Activated T-cell treated with anti-CD3 and anti-CD28 coated beads, Interleukin-2, amount 50 U/mL, for 48 hours (primary cell): ENCODE measurements at regions not wholly inside any gene's neighbourhood (a gene's known extent, or its start where the extent isn't known, plus 50 kb on each side); places are given as distances from the start of the nearest gene placed in this dataset.
"Not testable (repeated sequence)": the region's sequence is repeated elsewhere in the genome, so short reads cannot be mapped to it uniquely, and the experiment has no call there.

ENCODE experiments used
- DNase-seq, 2 experiments: peaks; one replicate each; pipeline ENCODE4 v3.0.0-alpha.2; 2020

DNA sequence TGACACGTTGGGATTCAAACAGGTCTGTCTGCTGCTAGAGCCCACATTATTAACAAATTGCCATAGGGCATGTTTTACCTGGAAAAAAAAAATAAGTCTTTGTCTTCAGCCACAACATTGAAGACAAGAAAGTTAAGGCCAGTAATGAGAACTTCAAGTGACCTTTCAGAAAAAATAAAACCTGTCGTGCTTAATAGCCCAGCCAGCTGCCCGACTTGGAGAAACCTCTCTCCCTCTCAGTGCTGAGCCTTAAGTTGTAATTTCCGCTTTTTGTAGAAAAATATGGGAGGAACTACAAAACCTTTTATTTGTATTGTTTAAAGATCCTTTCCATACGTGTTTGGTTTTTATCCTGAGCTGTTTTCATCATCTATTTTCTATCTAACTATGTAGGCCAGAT is 454.3 kb upstream of the SLITRK6 start:
- not testable (repeated sequence) for DNase-seq

DNA sequence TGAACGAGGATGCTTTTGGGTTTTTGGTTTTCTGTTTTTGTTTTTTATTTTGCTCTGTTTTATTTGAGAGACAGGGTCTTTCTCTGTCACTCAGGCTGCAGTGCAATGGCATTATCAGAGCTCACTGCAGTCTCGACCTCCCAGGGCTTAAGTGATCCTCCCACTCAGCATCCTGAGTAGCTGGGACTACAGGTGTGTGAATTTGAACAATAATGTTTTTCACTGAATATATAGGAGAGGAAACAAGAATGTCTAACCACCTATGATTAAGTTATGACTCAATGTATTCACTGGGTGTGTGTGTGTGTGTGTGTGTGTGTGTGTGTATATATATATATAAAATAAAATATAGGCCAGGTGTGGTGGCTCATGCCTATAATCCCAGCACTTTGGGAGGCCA is 456.6 kb upstream of the SLITRK6 start:
- not testable (repeated sequence) for DNase-seq

DNA sequence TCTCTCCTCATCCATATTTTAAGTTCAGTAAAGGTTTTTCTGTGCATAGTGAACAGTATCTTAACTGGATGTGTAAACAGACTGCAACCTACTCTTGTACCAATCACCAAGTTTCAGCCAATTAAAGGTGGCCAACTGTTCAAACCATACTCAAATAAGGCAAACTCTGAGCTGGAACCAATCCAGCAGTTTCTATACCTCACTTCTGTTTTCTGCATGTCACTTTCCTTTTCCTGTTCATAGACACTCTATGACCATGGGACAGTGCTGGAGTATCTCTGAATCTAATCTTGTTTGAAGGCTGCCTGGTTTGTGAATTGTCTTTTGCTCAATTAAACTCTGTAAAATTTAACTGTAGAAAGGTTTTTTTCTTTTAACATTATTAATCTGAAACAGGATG is 470.3 kb upstream of the SLITRK6 start:
- no peak for DNase-seq

DNA sequence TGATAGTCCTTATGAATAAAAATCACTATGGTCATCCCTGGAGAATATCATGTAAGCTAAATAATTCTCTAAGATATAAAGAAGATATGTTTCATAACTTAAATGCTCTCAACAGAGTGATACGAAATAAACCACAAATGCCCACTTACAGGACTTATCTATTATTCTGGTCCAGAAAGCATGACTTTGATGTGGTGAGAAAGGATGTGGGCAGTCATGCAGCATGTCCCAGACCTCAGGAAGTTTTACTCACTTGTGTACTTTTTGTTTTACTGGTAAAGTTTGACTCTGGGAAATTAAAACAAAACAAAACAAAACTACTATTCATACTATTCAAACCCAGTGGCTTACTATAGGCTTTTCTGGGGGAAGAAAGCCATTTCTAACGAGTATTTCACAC is 483.2 kb upstream of the SLITRK6 start:
- DNase-seq = no peak

DNA sequence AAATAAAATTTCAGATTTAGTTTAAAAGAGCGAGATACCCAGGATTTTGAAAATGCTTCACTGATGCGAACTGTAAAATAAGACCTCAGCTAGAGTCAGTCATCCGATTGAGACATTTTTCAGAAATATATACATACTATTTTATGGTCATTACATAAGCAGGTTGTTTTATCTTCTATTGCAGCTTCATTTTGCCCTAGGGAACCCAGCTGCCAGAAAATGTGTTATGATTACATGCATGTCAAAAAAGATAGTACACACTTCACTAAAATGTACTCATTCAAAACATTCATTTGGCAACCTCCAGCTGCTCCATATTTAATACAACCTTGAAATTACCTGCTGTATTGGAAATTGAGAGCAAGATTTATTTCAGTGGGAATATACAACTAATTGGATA is 483.8 kb upstream of the SLITRK6 start:
- no peak for DNase-seq

DNA sequence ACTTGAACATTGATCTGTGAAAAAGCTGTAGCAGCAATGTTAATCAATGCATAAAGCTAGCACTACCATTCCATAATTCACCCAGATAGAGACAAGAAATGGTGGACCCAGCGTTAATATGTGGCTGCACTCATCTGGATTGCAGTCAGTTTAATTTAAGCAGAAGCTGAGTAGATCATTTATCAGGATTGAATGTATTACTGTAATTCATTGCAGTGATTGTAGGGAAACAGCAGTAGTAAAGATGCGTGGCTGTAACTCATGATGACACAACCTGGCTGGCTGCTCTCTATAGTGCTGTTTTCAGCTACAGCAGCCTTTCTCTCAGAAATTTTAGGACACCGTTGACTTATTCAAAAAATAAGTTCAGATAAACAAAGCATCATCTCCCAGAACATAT is 499.5 kb upstream of the SLITRK6 start:
- no peak for DNase-seq

DNA sequence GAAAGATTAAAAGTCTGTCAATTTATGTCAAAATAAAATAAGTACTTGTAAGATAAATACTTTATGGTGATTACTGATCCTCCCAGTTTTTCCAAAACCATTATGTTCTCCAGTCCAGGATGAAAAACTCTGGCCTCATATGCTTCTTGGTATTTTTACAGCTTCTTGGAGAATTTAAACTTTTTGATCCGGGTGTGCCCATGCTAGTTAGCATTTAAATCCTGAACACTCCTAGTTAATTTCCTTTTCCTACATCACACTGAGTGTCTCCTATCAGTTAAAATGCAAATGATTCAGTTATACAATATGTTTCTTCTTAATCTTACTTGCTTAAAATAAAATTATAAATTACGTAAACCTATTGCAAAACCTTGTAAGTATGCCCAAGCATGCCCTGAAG is 499.9 kb upstream of the SLITRK6 start:
- DNase-seq = no peak

DNA sequence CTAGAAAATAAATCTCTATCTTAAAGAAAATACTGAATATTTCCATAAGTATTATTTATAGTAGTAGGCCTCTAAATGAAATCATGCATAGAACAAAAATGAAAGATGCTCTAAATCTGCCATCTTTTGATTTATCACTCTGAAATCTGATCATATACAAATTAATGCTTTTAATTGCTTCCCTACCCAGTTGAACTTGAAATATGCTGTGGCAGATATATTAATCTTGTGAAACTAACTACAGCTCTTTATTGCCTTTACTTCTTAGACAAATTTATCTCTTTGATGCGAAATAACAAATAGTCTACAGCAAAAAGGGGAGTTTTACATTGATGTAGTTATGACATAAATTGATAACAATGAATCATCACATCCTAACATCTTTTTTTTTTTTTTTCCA is 510.7 kb upstream of the SLITRK6 start:
- DNase-seq = no peak

DNA sequence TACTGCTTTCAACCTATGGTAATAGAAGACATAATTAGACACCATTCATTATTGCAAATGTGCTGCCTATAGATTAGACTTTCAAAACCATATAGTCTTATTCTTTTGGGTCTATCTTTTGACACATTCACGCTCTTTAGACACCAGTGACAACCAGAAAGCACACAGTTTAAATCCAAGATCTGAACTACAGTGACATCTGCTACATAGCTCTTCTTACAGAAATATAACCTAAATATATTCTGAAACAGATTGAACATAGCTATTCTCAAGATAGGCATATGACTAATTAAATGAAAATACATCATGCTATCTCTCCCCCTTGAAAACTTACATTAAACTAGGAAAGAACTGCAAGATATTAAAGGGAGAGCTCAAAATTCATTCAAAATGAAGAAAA is 514.2 kb upstream of the SLITRK6 start:
- DNase-seq = no peak

DNA sequence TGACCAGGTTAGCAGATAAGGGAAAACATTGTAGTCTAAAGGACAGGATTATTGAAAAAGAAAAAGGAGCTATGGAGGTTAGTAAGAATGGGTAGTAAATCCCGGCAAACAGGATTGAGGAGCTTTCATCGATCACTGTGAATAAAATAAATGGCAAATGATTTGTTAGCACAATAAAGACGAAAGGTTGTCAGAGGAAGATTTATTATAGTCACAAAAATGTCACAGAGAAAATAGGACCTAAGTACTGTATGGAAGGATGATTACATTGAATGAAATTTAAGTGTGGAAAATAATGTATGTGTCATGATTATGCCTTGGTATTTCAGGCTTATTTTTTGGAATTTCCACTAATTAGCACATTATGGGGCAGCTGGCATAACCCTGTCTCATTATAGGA is 519.2 kb upstream of the SLITRK6 start:
- DNase-seq = no peak

DNA sequence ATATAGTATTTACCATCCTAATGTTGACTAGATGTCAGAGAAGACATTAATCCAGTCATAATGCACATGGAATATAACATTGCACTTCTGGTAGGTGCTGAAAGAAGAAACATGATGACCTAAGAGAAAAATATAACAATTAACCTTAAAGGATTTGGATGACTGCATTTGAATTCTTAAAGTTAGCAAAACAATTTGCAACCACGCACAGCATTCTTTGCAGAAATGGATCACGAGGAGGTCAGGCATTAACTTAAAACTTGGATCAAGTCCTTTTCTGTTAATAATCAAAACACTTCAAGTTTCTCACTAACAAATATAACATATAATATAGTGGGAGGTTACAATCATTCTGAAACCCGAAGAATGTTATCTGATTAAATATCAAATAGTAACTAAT is 525.0 kb upstream of the SLITRK6 start:
- DNase-seq = no peak

DNA sequence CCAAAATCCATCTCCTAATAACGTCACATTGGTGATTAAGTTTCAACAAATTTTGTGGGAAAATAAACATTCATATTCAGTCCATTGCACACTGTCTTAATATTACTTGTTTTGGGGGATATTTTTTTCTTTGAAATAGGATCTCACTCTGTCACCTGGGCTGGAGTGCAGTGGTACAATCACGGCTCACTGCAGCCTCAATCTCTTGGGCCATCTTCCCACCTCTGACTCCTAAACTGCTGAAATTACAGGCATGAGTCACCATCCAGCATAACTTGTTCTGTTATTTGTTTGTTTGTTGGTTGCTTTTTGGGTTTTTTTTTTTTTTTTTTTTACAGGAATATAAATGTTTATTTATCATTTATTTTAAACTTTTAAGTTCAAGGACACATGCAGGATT is 556.1 kb upstream of the SLITRK6 start:
- DNase-seq = no peak

DNA sequence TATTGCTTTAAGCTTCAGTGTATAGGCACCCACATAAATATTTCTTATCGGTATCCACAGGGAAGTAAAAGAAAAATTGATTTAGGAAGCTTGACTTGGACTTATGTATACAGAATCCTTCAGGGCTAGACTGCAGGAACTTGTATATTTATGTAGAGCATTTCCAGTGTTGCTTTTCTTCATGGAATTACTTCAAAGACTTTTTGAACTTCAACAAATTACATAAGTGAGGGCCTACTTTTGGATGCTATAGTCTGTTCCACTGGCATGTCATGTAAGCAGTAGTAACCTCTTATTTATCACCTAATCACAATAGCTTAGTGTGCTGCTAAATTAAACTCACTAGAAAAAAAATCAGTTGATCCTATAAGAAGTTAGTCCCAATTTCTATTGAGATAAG is 557.9 kb upstream of the SLITRK6 start:
- DNase-seq = no peak

DNA sequence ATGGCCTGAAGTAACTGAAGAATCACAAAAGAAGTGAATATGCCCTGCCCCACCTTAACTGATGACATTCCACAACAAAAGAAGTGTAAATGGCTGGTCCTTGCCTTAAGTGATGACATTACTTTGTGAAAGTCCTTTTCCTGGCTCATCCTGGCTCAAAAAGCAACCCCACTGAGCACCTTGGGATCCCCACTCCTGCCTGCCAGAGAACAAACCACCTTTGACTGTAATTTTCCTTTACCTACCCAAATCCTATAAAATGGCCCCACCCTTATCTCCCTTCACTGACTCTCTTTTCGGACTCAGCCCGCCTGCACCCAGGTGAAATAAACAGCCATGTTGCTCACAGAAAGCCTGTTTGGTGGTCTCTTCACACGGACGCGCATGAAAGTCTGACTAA is 564.5 kb upstream of the SLITRK6 start:
- DNase-seq = not testable (repeated sequence)

DNA sequence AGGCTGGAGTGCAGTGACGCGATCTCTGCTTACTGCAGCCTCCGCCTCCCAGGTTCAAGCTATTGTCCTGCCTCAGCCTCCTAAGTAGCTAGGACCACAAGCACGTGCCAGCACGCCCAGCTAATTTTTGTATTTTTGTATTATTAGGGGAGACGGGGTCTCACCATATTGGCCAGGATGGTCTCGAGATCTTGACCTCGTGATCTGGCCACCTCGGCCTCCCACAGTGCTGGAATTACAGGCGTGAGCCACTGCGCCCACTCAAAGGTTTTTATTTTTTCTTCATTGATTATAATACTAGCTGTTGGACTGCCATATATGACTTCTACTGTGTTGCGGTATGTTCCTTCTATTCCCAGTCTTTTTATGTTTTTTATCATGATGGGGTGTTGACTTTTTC is 569.7 kb upstream of the SLITRK6 start:
- no peak for DNase-seq

DNA sequence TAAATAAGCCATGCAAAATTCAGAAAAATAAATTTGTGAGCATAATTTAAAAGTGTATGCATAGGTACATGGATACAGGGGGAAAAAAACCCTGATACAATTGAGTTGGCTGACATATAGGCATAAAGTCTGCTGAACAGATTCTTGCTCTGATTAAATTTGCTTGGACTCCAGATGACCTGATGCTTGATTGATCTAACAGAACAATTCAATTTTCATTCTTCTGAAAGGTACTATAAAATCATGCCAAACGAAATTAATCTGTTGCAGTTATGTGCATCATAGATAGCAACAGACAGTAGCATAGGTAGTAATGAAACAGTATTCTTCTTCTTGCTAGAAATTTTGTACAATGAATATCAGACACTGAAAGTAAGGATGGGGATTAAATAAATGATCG is 578.2 kb upstream of the SLITRK6 start:
- no peak for DNase-seq

DNA sequence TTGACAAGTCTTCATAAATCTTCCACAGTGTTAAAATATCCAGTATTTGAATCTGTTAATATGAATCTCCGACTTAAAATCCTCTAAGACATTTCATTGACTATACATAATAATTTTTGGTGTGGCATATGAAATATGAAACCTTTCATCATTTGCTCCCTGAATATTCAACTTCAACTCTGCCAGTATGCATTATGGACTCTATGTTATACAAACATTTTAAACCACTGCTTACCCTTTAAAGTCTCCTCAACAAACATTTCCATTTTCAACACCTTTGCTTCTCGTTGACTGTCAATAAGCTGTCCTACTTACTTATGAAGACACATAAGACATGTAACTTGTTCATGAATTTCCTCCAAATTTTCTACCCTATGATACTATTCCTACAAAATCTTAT is 579.4 kb upstream of the SLITRK6 start:
- no peak for DNase-seq

DNA sequence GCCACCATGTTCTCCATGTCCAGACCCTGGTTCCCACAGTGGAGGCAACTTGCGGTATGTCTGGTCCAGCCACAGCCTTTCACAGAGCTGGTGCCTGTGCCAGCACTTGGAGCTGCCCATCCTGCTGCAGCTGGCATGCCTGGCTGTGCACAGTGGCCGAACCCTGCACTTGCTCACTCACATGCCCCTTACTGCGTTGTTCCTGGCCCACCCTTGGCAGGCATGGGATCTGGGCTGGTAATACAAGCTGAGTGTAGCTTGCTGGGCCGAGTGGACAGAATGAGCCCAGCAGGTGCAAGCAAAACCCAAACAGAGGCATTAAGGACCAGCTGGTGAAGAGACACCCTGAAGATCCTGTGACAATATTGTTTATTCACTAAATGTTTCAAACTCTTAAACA is 583.9 kb upstream of the SLITRK6 start:
- DNase-seq = no peak

DNA sequence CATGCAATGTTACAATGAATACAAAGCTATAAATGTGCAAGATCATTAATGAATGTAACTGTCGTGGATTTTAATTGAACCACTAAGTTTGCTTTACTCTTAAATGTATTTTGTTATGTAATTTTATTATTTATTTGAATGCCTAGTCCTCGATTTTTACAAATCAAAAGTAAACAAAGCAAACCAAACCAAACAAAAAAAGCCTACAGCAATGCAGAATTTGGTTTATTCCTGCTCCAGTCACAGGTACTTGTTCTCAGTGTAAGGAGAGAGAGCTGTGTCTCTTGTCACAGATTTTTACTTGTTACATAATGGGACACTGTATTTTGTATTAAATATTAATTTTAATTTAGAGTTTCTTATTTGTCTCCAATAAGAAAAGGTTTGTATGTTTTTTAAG is 584.3 kb upstream of the SLITRK6 start:
- DNase-seq = no peak

DNA sequence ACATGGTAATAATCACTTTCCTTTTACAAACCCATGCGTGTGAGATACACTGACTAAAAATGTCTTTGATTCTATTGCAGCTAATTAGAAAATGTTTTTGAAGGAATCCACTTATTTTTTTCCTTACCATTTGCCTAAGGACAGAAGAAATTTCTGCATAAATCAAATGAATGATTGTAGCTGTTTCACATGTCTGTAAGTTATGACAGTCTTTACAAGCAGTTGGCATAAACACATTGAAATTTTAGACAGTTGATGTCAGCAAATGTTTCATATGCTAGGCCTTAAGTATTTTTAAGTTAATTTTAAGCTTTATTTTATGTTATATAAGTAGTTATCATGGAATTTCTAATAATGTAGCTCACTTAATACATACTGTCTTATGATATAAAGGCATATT is 598.4 kb upstream of the SLITRK6 start:
- no peak for DNase-seq

DNA sequence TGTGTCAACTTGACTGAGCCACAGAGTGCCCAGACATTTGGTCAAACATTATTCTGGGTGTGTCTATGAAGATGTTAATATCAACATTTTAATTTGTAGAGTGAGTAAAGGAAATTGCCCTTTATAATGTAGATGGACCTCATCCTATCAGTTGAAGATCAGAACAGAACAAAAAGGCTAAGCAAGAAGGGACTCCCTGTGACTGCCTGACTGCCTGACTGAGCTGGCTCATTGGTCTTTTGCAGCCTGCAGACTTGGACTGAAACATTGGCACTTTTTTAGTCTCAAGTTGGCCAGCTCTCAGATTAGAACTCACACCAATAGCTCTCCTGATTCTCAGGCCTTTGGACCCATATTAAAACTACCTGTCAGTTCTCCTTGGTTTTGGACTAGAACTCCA is 600.4 kb upstream of the SLITRK6 start:
- no peak for DNase-seq

DNA sequence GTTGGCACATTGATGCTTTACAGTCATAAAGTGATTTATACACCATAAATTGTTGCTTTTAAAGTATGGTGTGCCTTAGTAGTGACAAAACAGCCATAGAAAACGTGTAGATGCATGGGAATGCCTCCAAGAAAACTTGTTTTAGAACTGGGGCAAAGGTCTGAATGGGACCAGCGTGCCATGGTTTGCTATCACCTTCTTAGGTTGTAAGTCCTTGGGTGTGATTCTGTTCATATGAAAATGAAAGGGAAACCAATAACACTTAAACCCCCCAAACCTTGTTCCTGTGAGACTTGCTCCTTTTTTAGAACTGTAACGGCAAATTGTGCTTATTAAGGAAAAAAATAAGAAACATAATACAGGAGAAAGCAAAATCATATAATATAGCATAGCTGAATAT is 603.3 kb upstream of the SLITRK6 start:
- no peak for DNase-seq

DNA sequence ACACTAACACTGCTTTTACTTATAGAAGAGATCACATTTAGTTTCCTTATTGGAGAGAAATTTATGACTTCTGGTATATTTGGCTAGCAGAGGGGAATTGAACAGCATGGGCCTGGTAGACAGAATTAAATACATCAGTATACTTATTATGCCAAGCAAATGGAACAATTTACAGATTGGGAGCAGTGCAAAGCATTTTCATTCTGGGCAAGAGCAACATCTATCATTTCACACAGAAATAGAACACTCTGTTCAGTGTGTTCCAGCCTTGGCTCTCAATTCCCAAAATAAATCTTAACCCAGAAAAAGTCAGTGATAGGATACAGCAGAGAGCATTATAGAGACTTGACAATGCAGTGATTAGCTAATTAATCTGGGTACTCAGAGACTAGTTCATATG is 604.0 kb upstream of the SLITRK6 start:
- no peak for DNase-seq

DNA sequence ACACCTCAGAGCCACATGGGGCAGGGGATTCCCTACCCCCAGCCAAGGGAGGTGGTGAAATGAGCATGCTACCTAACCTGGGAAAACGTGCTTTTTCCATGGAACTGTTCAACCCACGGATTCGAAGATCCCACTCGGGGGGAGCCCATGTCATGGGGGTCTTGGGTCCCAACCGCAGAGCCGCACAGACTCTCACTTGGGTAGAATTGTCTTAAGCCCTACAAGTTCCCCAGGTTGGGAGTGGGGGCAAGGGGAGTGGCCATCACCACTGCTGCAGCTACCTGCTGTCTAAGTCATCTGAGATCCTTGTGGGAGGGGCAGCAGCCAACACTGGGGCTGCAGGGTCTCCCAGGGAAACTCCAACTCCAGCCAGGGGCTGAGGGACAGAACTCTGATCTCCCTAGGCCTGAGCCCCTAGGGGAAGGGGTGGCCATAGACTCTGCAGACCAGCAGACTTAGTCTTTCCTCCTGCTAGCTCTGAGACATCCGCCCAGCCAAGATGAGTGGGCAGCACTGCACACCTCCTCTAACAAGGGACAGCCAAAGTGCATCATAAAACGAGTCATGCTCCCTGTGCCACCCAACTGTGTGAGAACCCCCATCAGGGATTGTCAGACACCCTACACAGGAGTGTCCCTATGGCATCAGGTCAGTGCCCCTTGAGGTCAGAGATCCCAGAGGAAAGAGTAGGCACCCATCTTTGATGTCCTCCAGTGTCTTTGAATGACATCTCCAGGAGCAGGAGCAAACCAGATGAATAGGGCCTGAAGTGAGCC is 610.4 kb upstream of the SLITRK6 start:
- DNase-seq = no peak

DNA sequence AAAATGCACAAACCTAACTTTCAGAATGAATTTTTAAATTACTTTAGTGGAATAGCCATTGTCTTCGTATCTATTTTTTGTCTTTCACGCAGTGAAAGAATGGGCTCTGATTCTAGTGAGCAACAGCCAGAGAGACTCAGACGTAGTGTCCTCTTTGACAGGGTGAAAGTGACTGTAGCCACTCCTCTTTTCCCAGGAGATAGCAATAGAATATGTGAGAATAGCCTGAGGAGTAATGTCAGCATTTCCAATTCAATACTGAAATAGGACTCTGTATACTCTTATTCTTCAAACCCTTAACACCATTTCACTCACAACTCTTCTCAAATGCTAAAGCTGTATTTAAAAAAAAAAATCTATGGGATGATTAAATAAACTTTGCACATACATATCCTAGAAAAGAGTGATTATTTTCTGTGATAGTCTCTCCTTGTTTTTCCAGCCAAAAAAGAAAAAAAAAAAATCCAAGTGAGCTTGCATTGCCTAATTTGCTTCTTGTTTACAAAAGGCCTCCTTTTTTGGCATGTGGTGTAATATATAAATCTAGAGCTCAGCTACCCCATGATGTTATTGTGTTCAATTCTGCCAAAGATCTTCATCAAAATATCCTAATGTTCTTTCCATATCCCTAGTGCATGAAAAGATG is 626.1 kb upstream of the SLITRK6 start:
- no peak for DNase-seq
